ENCODE measurements at regions not wholly inside any gene's neighbourhood (a gene's known extent, or its start where the extent isn't known, plus 50 kb on each side); places are given as distances from the start of the nearest gene placed in this dataset.

DNA sequence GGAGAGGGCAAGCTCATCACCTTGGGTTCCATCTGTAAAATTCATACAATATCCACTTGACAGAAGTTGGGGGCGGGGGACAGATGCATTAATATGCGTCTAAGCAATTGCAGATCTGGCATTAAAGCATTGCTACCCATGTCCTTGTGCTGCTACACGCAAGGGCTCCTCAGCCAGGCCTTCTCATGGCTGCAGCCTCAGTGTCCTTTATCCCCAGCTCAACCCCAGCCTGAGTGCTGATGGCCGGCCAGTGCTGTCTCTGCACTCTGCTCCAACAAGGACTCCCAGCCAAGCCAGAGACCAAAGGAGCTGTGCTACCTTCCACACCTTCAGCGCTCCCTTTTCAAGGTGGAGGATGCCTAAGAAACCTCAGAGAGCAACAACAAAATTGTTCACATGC is 188.5 kb upstream of the STXBP5 start:
- TF ChIP-seq, protein P1, sequence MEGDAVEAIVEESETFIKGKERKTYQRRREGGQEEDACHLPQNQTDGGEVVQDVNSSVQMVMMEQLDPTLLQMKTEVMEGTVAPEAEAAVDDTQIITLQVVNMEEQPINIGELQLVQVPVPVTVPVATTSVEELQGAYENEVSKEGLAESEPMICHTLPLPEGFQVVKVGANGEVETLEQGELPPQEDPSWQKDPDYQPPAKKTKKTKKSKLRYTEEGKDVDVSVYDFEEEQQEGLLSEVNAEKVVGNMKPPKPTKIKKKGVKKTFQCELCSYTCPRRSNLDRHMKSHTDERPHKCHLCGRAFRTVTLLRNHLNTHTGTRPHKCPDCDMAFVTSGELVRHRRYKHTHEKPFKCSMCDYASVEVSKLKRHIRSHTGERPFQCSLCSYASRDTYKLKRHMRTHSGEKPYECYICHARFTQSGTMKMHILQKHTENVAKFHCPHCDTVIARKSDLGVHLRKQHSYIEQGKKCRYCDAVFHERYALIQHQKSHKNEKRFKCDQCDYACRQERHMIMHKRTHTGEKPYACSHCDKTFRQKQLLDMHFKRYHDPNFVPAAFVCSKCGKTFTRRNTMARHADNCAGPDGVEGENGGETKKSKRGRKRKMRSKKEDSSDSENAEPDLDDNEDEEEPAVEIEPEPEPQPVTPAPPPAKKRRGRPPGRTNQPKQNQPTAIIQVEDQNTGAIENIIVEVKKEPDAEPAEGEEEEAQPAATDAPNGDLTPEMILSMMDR (IDR thresholded peaks at IDR 0.05; ENCODE audit: control insufficient read depth, insufficient read depth, low read depth, low read length, missing control alignments), result no peak

DNA sequence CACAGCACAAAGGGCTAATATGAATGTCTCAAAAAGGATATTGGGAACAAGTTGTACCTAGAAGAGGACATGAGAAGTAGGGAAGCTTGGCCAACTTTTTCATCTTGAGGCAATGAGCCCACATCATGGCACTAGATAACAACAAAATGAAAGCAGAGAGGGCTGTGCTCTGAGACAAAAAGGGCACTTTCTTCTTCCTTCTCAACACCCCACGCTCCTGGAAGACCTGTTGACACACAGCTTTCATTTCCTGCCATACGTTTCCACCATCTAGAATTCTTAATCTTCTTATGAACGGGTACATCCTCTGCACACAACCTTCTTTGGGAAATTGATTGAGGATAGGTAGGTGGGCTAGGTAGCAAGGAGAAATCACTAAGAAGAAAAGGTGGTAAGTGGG is 187.8 kb upstream of the STXBP5 start:
- TF ChIP-seq, protein P1 (IDR thresholded peaks at IDR 0.05; ENCODE audit: control insufficient read depth, insufficient read depth, low read depth, low read length, missing control alignments), result no peak
- DNase-seq (ENCODE audit: low read depth), result no peak

More for the DNA sequence above, 188.5 kb upstream of the STXBP5 start:
- no peak overlapping the region for H3K4me3 ChIP-seq (ENCODE audit: control insufficient read depth, low read depth, low read length)
- DNase-seq (ENCODE audit: low read depth), result no peak

DNA sequence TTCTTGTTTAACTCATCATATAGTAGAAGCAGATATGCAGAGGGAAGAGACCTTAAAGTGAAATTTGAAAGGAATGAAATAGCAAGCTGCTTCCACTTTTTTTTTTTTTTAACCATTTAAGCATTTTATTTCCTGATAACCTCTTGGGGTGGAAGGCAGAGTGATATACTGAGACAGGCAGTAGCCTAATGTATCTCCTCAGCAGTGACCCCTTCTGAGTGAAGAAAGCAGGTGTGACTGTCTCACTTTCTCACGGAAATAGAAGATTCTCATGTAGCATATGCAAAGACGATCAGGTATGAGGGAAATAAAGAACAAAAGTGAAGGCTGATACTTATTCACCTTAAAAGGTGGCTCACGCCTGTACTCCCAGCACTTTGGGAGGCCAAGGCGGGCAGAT is 187.1 kb upstream of the STXBP5 start:
- H3K4me3 ChIP-seq (ENCODE audit: control insufficient read depth, low read depth, low read length), result no peak overlapping the region
- DNase-seq (ENCODE audit: low read depth), result no peak
- TF ChIP-seq, protein P1 (IDR thresholded peaks at IDR 0.05; ENCODE audit: control insufficient read depth, insufficient read depth, low read depth, low read length, missing control alignments), result no peak

More for the DNA sequence above, 187.8 kb upstream of the STXBP5 start:
- no peak overlapping the region for H3K4me3 ChIP-seq (ENCODE audit: control insufficient read depth, low read depth, low read length)

DNA sequence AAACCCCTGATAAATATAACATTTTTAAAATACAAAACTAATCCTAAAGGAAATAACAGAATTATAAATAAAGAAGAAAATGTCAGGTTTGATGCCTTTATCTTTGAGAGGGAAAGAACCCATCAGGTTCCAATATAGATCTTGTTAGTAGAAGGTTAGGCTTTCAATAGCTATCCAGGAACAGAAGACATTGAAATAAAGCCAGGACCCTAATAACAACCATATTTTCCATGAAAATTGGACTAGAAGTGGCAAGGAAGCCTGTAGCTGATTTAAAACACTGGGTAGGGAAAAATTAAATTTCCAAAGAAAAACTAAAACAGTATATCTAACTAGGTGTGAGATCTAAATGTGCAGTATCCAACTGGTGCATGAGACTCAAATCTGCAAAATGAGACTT is 185.2 kb upstream of the STXBP5 start:
- DNase-seq (ENCODE audit: low read depth), result no peak
- H3K4me3 ChIP-seq (ENCODE audit: control insufficient read depth, low read depth, low read length), result no peak overlapping the region
- TF ChIP-seq, protein P1 (IDR thresholded peaks at IDR 0.05; ENCODE audit: control insufficient read depth, insufficient read depth, low read depth, low read length, missing control alignments), result no peak

DNA sequence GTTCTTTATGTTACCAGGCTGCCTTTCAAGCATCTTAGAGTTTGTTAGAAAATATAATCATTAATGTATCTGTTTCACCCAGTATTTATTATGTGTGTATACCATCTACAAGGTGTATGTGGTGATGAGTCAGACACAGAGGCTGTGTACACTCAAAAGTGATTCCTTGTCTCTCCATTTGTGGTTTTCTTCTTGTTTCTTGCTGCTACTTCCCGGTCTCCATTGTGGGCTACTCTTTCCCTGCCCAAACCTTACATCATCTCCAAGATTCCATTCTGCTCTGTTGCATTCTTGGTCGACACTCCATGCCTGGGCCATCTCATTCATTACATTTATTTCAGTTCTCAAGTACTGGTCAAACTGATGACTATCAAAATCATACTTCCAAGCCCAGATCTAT is 182.2 kb upstream of the STXBP5 start:
- no peak for DNase-seq (ENCODE audit: low read depth)
- H3K4me3 ChIP-seq (ENCODE audit: control insufficient read depth, low read depth, low read length), result no peak overlapping the region

DNA sequence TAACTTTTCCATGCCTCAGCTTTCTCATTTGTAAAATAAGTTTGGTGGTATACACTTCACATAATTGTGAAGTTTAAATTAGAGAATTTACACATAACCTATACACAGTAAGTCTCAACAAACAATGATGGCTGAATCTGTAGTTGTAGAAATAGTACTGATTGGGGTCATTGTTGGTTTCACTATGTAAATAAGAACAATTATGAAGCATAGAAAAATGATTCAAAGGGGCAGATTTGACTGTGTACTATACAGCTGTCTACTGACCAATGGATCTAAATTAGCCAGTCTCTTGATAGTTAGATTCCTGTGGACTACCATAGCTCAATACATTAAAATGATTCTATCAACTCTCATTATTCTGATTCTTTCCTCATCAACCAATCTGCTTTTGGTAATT is 181.1 kb upstream of the STXBP5 start:
- no peak for DNase-seq (ENCODE audit: low read depth)
- TF ChIP-seq, protein P1 (IDR thresholded peaks at IDR 0.05; ENCODE audit: control insufficient read depth, insufficient read depth, low read depth, low read length, missing control alignments), result no peak
- no peak overlapping the region for H3K4me3 ChIP-seq (ENCODE audit: control insufficient read depth, low read depth, low read length)

More for the DNA sequence above, 182.2 kb upstream of the STXBP5 start:
- TF ChIP-seq, protein P1 (IDR thresholded peaks at IDR 0.05; ENCODE audit: control insufficient read depth, insufficient read depth, low read depth, low read length, missing control alignments), result no peak

DNA sequence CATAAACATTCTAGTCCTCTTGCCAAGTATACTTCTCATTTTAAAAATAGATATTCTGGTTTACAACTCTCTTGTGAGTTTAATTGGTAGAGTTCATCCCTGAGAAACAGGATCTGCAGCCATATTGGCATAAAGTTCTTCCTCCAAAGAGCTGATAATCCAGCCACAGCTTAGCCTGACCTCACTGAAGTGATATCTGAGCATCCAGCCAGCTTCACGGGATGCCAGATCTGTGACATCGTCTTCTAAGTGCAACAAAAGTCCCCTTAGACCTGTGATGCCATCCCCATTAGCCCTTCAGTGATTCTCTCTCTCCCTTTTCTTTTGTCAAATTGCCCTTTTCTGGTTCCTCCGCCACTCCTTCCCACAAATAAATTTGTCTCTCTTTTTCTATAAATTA is 180.6 kb upstream of the STXBP5 start:
- DNase-seq (ENCODE audit: low read depth), result no peak
- TF ChIP-seq, protein P1 (IDR thresholded peaks at IDR 0.05; ENCODE audit: control insufficient read depth, insufficient read depth, low read depth, low read length, missing control alignments), result no peak
- H3K4me3 ChIP-seq (ENCODE audit: control insufficient read depth, low read depth, low read length), result no peak overlapping the region
